ENCODE measurements at regions not wholly inside any gene's neighbourhood (a gene's known extent, or its start where the extent isn't known, plus 50 kb on each side); places are given as distances from the start of the nearest gene placed in this dataset.

DNA sequence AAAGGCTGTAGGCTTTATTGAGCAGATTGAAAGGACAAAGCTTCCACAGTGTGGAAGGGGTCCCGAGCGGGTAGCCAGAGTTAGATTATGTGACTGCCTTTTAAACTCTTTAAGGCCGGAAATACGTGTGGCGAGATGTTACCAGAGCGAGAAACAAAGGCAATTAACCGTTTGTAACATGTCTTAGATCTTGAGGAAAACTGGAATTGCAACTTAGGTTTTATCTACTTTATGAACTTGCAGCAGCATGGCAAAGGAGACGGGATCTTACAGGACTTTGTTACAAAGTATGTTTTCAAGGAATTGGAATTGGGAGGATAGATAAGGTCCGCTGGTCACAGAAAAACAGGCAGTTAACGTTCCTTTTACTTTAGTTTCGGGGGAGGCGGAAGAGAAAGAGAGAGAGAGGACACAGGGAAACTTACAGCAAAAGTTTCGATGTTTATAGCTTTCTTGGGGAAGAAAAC is 594.7 kb upstream of the ADGRB3 start:
- no peak for TF ChIP-seq SETDB1 (IDR thresholded peaks at IDR 0.05; ENCODE audit: low read length)
- TF ChIP-seq EZH2 (IDR thresholded peaks at IDR 0.05; ENCODE audit: borderline replicate concordance, low read depth, low read length), result no peak
- TF ChIP-seq RAD21 (CRISPR knock-in tag; conservative IDR thresholded peaks at IDR 0.05 in 1 of 2, IDR thresholded peaks at IDR 0.05 in 1 of 2), result 0 out of 4 replicates have a peak, but pooled peaks of 1 of the 2 experiments have one; percentile 17
- TF ChIP-seq, protein P1, sequence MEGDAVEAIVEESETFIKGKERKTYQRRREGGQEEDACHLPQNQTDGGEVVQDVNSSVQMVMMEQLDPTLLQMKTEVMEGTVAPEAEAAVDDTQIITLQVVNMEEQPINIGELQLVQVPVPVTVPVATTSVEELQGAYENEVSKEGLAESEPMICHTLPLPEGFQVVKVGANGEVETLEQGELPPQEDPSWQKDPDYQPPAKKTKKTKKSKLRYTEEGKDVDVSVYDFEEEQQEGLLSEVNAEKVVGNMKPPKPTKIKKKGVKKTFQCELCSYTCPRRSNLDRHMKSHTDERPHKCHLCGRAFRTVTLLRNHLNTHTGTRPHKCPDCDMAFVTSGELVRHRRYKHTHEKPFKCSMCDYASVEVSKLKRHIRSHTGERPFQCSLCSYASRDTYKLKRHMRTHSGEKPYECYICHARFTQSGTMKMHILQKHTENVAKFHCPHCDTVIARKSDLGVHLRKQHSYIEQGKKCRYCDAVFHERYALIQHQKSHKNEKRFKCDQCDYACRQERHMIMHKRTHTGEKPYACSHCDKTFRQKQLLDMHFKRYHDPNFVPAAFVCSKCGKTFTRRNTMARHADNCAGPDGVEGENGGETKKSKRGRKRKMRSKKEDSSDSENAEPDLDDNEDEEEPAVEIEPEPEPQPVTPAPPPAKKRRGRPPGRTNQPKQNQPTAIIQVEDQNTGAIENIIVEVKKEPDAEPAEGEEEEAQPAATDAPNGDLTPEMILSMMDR (IDR thresholded peaks at IDR 0.05 in 2 of 3, conservative IDR thresholded peaks at IDR 0.05 in 1 of 3; ENCODE audit: insufficient read depth in 2 of 3, low read depth in 1 of 3, low read length in 3 of 3), result no peak
- no peak for TF ChIP-seq ETV6 (IDR thresholded peaks at IDR 0.05; ENCODE audit: borderline replicate concordance in 1 of 2, low read depth in 2 of 2, low read length in 1 of 2)
- TF ChIP-seq ETV6 (CRISPR knock-in tag; IDR thresholded peaks at IDR 0.05; ENCODE audit: borderline replicate concordance), result no peak
- TF ChIP-seq POLR2A (conservative IDR thresholded peaks at IDR 0.05), result peak; percentile 70
- TF ChIP-seq, protein P2, sequence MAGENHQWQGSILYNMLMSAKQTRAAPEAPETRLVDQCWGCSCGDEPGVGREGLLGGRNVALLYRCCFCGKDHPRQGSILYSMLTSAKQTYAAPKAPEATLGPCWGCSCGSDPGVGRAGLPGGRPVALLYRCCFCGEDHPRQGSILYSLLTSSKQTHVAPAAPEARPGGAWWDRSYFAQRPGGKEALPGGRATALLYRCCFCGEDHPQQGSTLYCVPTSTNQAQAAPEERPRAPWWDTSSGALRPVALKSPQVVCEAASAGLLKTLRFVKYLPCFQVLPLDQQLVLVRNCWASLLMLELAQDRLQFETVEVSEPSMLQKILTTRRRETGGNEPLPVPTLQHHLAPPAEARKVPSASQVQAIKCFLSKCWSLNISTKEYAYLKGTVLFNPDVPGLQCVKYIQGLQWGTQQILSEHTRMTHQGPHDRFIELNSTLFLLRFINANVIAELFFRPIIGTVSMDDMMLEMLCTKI (IDR thresholded peaks at IDR 0.05; ENCODE audit: partially characterized antibody), result no peak
- peak; percentile 28; the same call in 1 of the 2 replicates for TF ChIP-seq POLR2AphosphoS5 (IDR thresholded peaks at IDR 0.05; ENCODE audit: control insufficient read depth, insufficient read depth, low read depth, low read length)
- no peak for TF ChIP-seq ZEB2 (IDR thresholded peaks at IDR 0.05)
- no peak for TF ChIP-seq HMG20A (CRISPR knock-in tag; conservative IDR thresholded peaks at IDR 0.05)
- TF ChIP-seq EHMT2 (IDR thresholded peaks at IDR 0.05), result no peak

All from K562 (cell line).